Panc1 (cell line): ENCODE measurements at regions not wholly inside any gene's neighbourhood (a gene's known extent, or its start where the extent isn't known, plus 50 kb on each side); places are given as distances from the start of the nearest gene placed in this dataset.

Experiments
- CTCF ChIP-seq: fragments of 450-650 bp; IDR thresholded peaks from 2 replicates; pipeline ENCODE4 v1.5.1; 2017; ENCODE audit warnings: mild to moderate bottlenecking
- REST ChIP-seq, 2 experiments: IDR thresholded peaks; 2 replicates each; pipeline ENCODE4 v1.6.1; 2011 to 2012; ENCODE audit warnings: low read depth in 2 of 2, control low read depth in 1 of 2, low read length in 1 of 2, mild to moderate bottlenecking in 1 of 2, moderate library complexity in 1 of 2; ENCODE audit not compliant: insufficient read depth in 1 of 2
- TCF7L2 ChIP-seq: IDR thresholded peaks from 2 replicates; pipeline ENCODE4 v1.6.1; 2011; ENCODE audit warnings: mild to moderate bottlenecking, low read depth, low read length, inconsistent platforms

- TF ChIP-seq CTCF (no peak), REST (IDR thresholded peaks at IDR 0.05; ENCODE audit: insufficient read depth in 1 of 2, low read depth in 2 of 2, low read length in 1 of 2) (no peak), TCF7L2 (no peak)
Measured at GRCh38 chr18:78571063-78571785, 408.4 kb upstream of the SALL3 start.
